K562 (cell line): ENCODE measurements at regions not wholly inside any gene's neighbourhood (a gene's known extent, or its start where the extent isn't known, plus 50 kb on each side); places are given as distances from the start of the nearest gene placed in this dataset.

Source experiments
- CREBBP ChIP-seq: IDR thresholded peaks from one replicate; pipeline ENCODE4 v1.6.1; 2012; ENCODE audit warnings: low read depth, mild to moderate bottlenecking, control low read depth, inconsistent platforms, low read length
- HDAC6 ChIP-seq: IDR thresholded peaks from 2 replicates; pipeline ENCODE4 v1.6.1; 2012; ENCODE audit warnings: low read depth, mild to moderate bottlenecking, control low read depth, inconsistent platforms, low read length, moderate library complexity
- LCOR ChIP-seq: sonication (generic); formaldehyde crosslinking; IDR thresholded peaks from 2 replicates; pipeline ENCODE4 v1.8.0; 2022; ENCODE audit warnings: mild to moderate bottlenecking, missing genetic modification reagents
- MTA2 ChIP-seq: fragments of 450-650 bp; IDR thresholded peaks from 2 replicates; pipeline ENCODE4 v1.6.1; 2016; ENCODE audit warnings: low read depth
- NR2C2 ChIP-seq, 2 experiments: fragments of 200-800 bp in 1 of 2; sonication (Bioruptor generic) in 1 of 2; sonication (generic) in 1 of 2; formaldehyde crosslinking in 1 of 2; IDR thresholded peaks; 2 replicates each; pipeline versions ENCODE4 v1.6.1 to v1.8.0; 2016 to 2022; ENCODE audit warnings: mild to moderate bottlenecking in 1 of 2, missing compliant biosample characterization in 1 of 2, missing genetic modification characterization in 1 of 2, missing genetic modification reagents in 1 of 2
- TF ChIP-seq, protein P1 (sequence below): fragments of 250-450 bp; sonication (Bioruptor Pico); IDR thresholded peaks from 2 replicates; pipeline ENCODE4 v1.9.0; 2021; ENCODE audit warnings: mild to moderate bottlenecking, inconsistent platforms
- TF ChIP-seq, protein P2 (sequence below): fragments of 250-450 bp; sonication (Bioruptor Pico); IDR thresholded peaks from 2 replicates; pipeline ENCODE4 v1.8.0; 2022; ENCODE audit warnings: moderate library complexity, mild to moderate bottlenecking, inconsistent platforms

DNA sequence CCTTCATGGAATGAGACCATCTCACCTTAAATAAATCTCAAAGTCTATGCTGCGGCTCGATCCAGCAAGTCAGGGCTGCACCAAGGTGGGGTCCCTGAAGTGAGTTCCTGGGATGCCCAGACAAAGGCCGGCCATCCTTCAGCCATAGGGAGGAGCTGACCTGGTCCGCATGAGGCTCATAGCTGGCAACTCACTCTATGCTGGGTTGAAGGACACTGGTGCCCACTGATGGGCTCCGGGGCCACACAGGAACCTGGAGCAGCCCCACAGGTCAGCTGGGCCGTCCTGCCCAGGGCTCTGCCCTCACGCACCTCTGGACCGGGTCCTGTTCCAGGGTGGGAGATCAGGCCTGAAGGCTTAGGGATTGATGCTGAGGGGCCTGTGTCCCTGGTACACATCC, 1339.3 kb downstream of the TBC1D22A start (continued):
- TF ChIP-seq, protein P1, sequence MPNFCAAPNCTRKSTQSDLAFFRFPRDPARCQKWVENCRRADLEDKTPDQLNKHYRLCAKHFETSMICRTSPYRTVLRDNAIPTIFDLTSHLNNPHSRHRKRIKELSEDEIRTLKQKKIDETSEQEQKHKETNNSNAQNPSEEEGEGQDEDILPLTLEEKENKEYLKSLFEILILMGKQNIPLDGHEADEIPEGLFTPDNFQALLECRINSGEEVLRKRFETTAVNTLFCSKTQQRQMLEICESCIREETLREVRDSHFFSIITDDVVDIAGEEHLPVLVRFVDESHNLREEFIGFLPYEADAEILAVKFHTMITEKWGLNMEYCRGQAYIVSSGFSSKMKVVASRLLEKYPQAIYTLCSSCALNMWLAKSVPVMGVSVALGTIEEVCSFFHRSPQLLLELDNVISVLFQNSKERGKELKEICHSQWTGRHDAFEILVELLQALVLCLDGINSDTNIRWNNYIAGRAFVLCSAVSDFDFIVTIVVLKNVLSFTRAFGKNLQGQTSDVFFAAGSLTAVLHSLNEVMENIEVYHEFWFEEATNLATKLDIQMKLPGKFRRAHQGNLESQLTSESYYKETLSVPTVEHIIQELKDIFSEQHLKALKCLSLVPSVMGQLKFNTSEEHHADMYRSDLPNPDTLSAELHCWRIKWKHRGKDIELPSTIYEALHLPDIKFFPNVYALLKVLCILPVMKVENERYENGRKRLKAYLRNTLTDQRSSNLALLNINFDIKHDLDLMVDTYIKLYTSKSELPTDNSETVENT (CRISPR knock-in tag), result no peak
- TF ChIP-seq NR2C2 (CRISPR knock-in tag; IDR thresholded peaks at IDR 0.05), result no peak
- TF ChIP-seq NR2C2 (tag; IDR thresholded peaks at IDR 0.05), result no peak
- TF ChIP-seq HDAC6, result no peak
- TF ChIP-seq, protein P2, sequence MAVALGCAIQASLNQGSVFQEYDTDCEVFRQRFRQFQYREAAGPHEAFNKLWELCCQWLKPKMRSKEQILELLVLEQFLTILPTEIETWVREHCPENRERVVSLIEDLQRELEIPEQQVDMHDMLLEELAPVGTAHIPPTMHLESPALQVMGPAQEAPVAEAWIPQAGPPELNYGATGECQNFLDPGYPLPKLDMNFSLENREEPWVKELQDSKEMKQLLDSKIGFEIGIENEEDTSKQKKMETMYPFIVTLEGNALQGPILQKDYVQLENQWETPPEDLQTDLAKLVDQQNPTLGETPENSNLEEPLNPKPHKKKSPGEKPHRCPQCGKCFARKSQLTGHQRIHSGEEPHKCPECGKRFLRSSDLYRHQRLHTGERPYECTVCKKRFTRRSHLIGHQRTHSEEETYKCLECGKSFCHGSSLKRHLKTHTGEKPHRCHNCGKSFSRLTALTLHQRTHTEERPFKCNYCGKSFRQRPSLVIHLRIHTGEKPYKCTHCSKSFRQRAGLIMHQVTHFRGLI (CRISPR knock-in tag), result no peak
- TF ChIP-seq CREBBP, result no peak
- no peak for TF ChIP-seq MTA2
- no peak for TF ChIP-seq LCOR
